DOHH2 (cell line): ENCODE measurements at regions not wholly inside any gene's neighbourhood (a gene's known extent, or its start where the extent isn't known, plus 50 kb on each side); places are given as distances from the start of the nearest gene placed in this dataset.

Experiments used
- H3F3A ChIP-seq: fragments of 200-600 bp; sonication (generic), shearing (Covaris generic); 2 replicates; pipeline ENCODE4 v1.6.0; 2016; ENCODE audit warnings: antibody characterized with exemption, mild to moderate bottlenecking; ENCODE audit not compliant: control insufficient read depth, insufficient read depth
- H3K27ac ChIP-seq: fragments of 200-600 bp; sonication (generic); 2 replicates; pipeline ENCODE4 v1.5.1; 2014; ENCODE audit warnings: low read depth, mild to moderate bottlenecking, low read length, moderate library complexity
- H3K27me3 ChIP-seq: fragments of 200-600 bp; sonication (generic); 2 replicates; pipeline ENCODE4 v1.6.1; 2014; ENCODE audit warnings: mild to moderate bottlenecking, low read length, mixed read lengths; ENCODE audit not compliant: control insufficient read depth
- H3K36me3 ChIP-seq: fragments of 200-600 bp; sonication (generic); 2 replicates; pipeline ENCODE4 v1.6.1; 2014; ENCODE audit warnings: mild to moderate bottlenecking, low read length, moderate library complexity, mixed read lengths; ENCODE audit not compliant: control insufficient read depth
- H3K4me1 ChIP-seq: fragments of 200-600 bp; sonication (generic); 2 replicates; pipeline ENCODE4 v1.6.1; 2014; ENCODE audit warnings: mild to moderate bottlenecking, low read length, mixed read lengths; ENCODE audit not compliant: control insufficient read depth
- H3K4me2 ChIP-seq: fragments of 200-600 bp; sonication (generic); 2 replicates; pipeline ENCODE4 v1.6.0; 2014; ENCODE audit warnings: mild to moderate bottlenecking, low read length, moderate library complexity
- H3K4me3 ChIP-seq: fragments of 200-600 bp; sonication (generic); 2 replicates; pipeline ENCODE4 v1.5.1; 2014; ENCODE audit warnings: mild to moderate bottlenecking, low read length, mixed read lengths
- H3K79me2 ChIP-seq: fragments of 200-600 bp; sonication (generic); 2 replicates; pipeline ENCODE4 v1.6.1; 2014; ENCODE audit warnings: mild to moderate bottlenecking, low read length, mixed read lengths; ENCODE audit not compliant: control insufficient read depth
- H3K9me2 ChIP-seq: fragments of 200-600 bp; sonication (generic); replicated peaks from 2 replicates; pipeline ENCODE4 v1.6.1; 2014; ENCODE audit warnings: mild to moderate bottlenecking, low read length, mixed read lengths; ENCODE audit not compliant: control insufficient read depth
- H3K9me3 ChIP-seq: fragments of 200-600 bp; sonication (generic); 2 replicates; pipeline ENCODE4 v1.6.1; 2014; ENCODE audit warnings: antibody characterized with exemption, low read length, mixed read lengths; ENCODE audit not compliant: control insufficient read depth, insufficient read depth
- H4K20me1 ChIP-seq: fragments of 200-600 bp; sonication (generic); 2 replicates; pipeline ENCODE4 v1.6.0; 2014; ENCODE audit warnings: low read depth, mild to moderate bottlenecking, antibody characterized with exemption, low read length, moderate library complexity; ENCODE audit not compliant: control insufficient read depth, insufficient read depth
- CTCF ChIP-seq: fragments of 200-600 bp; sonication (generic); IDR thresholded peaks from one replicate; pipeline ENCODE4 v1.5.1; 2014; ENCODE audit warnings: antibody characterized with exemption, mild to moderate bottlenecking, low read depth, low read length; ENCODE audit not compliant: poor library complexity, severe bottlenecking
- EZH2phosphoT487 ChIP-seq: fragments of 200-600 bp; sonication (generic); IDR thresholded peaks from 2 replicates; pipeline ENCODE4 v1.6.1; 2017; ENCODE audit warnings: borderline replicate concordance, mild to moderate bottlenecking, antibody characterized with exemption, low read length, moderate library complexity, mixed read lengths

- Histone ChIP-seq H3K9me2 (no peaks in the 10 kb centered on the region), H3K4me3 (no peak overlapping the region), H3F3A (no peaks in the 10 kb centered on the region), H3K27ac (no peak overlapping the region), H3K4me1 (no peaks in the 10 kb centered on the region), H3K4me2 (no peak overlapping the region), H3K79me2 (no peaks in the 10 kb centered on the region), H3K36me3 (no peaks in the 10 kb centered on the region), H3K27me3 (peaks cover 22% of the 10 kb centered on the region; the same call in 1 of the 2 replicates), H4K20me1 (no peaks in the 10 kb centered on the region), H3K9me3 (no peaks in the 10 kb centered on the region)
- TF ChIP-seq CTCF (no peak), EZH2phosphoT487 (no peak)
These were observed 210.6 kb upstream of the KLF3 start for GRCh38 chr4:38453253-38453881.

DNA sequence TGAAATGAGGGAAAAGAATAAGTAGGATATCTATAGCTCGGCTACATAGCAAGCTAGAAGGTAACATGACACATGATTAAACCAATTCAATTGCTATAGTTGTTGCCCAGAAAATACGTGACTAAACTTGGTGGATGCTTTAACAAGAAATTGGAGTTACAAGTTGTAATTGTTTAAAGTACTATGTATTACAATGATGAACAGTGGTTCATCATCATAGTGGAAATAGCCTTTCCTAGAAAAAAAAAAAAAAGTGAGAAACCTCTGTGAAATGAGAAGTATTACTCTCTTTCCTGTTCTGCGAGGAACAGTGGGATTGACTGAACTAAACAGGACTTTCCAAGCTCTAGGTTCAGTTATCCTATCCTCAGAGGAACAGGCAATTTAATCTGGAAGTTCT lies 209.7 kb upstream of the KLF3 start:
- TF ChIP-seq EZH2phosphoT487 (no peak), CTCF (no peak)
- no peaks in the 10 kb centered on the region for H3F3A ChIP-seq
- H3K9me2 ChIP-seq: no peaks in the 10 kb centered on the region
- no peak overlapping the region for H3K4me2 ChIP-seq
- H4K20me1 ChIP-seq: no peaks in the 10 kb centered on the region
- no peaks in the 10 kb centered on the region for H3K9me3 ChIP-seq
- H3K36me3 ChIP-seq: no peaks in the 10 kb centered on the region
- H3K79me2 ChIP-seq: no peaks in the 10 kb centered on the region
- no peak overlapping the region for H3K27ac ChIP-seq
- H3K27me3 ChIP-seq: peaks cover 22% of the 10 kb centered on the region; the same call in 1 of the 2 replicates
- H3K4me1 ChIP-seq: no peaks in the 10 kb centered on the region
- no peak overlapping the region for H3K4me3 ChIP-seq

DNA sequence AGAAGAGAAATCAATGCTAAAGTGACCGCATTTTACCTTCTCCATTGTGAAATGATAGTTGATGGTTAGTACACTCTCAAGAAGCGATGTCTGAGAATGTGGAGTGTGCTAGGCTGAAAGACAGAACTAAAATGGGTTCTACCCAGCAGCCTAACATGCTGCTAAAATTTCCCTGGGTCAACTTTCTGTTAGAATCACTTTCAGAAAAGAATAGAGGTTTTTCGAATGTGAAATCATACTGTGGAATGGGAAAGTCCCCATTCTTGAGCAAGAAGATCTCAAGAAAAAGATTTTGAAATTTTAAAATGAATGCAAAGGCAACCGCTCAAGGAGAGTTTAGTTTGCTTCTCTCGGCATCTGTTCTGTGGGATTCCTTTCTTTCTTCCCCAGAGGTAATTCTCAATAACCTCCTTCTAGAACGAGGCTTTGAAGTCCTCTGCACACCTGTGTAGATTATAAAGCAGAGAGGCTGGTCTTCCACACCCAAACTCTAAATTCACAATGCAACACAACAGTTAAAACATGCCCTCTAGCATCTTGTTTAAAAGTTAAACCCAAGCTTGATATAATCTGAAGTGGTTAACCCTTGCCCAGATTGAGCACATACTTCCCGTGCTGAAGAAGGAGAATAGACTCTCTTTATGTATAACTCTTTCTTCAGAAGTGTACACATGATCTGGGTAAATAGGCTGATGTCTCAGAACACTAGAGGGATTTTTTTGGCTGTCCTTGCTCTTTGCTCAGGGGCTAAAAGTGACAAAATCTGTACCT lies 208.7 kb upstream of the KLF3 start:
- H3K9me3 ChIP-seq: no peaks in the 10 kb centered on the region
- no peak overlapping the region for H3K4me3 ChIP-seq
- no peaks in the 10 kb centered on the region for H3K36me3 ChIP-seq
- H4K20me1 ChIP-seq: no peaks in the 10 kb centered on the region
- peaks cover 22% of the 10 kb centered on the region; the same call in 1 of the 2 replicates for H3K27me3 ChIP-seq
- H3F3A ChIP-seq: no peaks in the 10 kb centered on the region
- no peaks in the 10 kb centered on the region for H3K4me1 ChIP-seq
- H3K4me2 ChIP-seq: no peak overlapping the region
- no peak overlapping the region for H3K27ac ChIP-seq
- no peak for TF ChIP-seq EZH2phosphoT487
- no peak for TF ChIP-seq CTCF
- H3K79me2 ChIP-seq: no peaks in the 10 kb centered on the region
- H3K9me2 ChIP-seq: no peaks in the 10 kb centered on the region
